ENCODE measurements at regions not wholly inside any gene's neighbourhood (a gene's known extent, or its start where the extent isn't known, plus 50 kb on each side); places are given as distances from the start of the nearest gene placed in this dataset.

GRCh38 chr7:47707583-47707982 lies 125.7 kb upstream of the TNS3 start:
- Histone ChIP-seq H3K9me3 (ENCODE audit: control insufficient read depth, insufficient read depth, low read length) (no peaks in the 10 kb centered on the region), H3K4me1 (ENCODE audit: insufficient read depth, low read length) (no peaks in the 10 kb centered on the region), H3K9ac (ENCODE audit: low read depth, low read length) (no peak overlapping the region), H3K36me3 (ENCODE audit: insufficient read depth, low read length) (no peaks in the 10 kb centered on the region)

- Histone ChIP-seq H3K9me3 (ENCODE audit: control insufficient read depth, insufficient read depth, low read length) (no peaks in the 10 kb centered on the region), H3K4me1 (ENCODE audit: insufficient read depth, low read length) (no peaks in the 10 kb centered on the region), H3K9ac (ENCODE audit: low read depth, low read length) (no peak overlapping the region), H3K36me3 (ENCODE audit: insufficient read depth, low read length) (no peaks in the 10 kb centered on the region)
Measured at GRCh38 chr7:47704936-47705335, 123.0 kb upstream of the TNS3 start.

- no peaks in the 10 kb centered on the region for H3K4me1 ChIP-seq (ENCODE audit: insufficient read depth, low read length)
- no peak overlapping the region for H3K9ac ChIP-seq (ENCODE audit: low read depth, low read length)
- H3K36me3 ChIP-seq (ENCODE audit: insufficient read depth, low read length), result no peaks in the 10 kb centered on the region
- no peaks in the 10 kb centered on the region for H3K9me3 ChIP-seq (ENCODE audit: control insufficient read depth, insufficient read depth, low read length)
Measured at GRCh38 chr7:47702080-47702479, 120.2 kb upstream of the TNS3 start.

DNA sequence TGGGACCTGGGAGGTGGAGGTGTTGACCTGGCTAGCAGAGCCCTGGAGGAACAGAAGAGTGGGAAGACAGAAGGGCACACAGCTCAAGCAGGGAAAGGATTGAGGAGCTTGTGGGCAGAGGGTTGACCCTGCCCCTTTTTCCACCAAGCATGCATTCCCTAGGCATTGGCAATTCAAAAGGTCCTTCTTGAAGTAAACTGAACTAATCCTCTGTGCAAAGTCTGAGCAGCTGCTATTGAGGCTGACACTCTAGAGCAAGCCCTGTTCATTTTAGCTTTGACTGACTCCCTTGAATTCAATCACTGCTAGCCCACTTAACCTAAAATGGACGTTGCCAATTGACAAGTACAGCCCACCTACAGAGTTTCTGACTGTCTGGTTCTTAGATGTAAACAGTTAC lies 116.5 kb upstream of the TNS3 start:
- Histone ChIP-seq H3K4me1 (ENCODE audit: insufficient read depth, low read length) (no peaks in the 10 kb centered on the region), H3K36me3 (ENCODE audit: insufficient read depth, low read length) (no peaks in the 10 kb centered on the region), H3K9ac (ENCODE audit: low read depth, low read length) (no peak overlapping the region)

GRCh38 chr7:47697543-47697942 lies 115.6 kb upstream of the TNS3 start:
- Histone ChIP-seq H3K4me1 (ENCODE audit: insufficient read depth, low read length) (no peaks in the 10 kb centered on the region), H3K36me3 (ENCODE audit: insufficient read depth, low read length) (no peaks in the 10 kb centered on the region), H3K9me3 (ENCODE audit: control insufficient read depth, insufficient read depth, low read length) (no peaks in the 10 kb centered on the region), H3K9ac (ENCODE audit: low read depth, low read length) (no peak overlapping the region)

More for the DNA sequence above, 116.5 kb upstream of the TNS3 start:
- H3K9me3 ChIP-seq (ENCODE audit: control insufficient read depth, insufficient read depth, low read length), result no peaks in the 10 kb centered on the region

- Histone ChIP-seq H3K9me3 (ENCODE audit: control insufficient read depth, insufficient read depth, low read length) (no peaks in the 10 kb centered on the region), H3K36me3 (ENCODE audit: insufficient read depth, low read length) (no peaks in the 10 kb centered on the region), H3K9ac (ENCODE audit: low read depth, low read length) (no peak overlapping the region), H3K4me1 (ENCODE audit: insufficient read depth, low read length) (peaks cover 1% of the 10 kb centered on the region; the same call in 1 of the 2 replicates)
Measured at GRCh38 chr7:47696152-47696710, 114.3 kb upstream of the TNS3 start.

DNA sequence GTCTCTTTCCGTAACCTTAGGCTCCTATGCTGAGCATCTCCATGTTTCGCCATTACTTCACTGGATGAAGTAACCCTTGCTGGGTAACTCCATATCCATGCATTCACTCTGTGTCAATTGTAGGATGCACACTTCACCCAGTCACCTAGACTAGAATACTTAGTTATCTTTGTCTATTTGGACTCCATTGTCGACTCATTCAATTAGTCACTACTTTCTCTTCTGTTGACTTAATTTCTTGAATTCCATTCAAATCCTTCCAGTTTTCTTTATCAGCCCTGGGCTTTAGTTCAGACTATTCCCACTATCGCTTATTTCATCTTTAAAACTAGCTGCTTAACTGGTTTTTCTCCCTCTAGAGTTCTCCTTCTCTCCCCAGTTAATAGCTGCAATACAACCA lies 111.3 kb upstream of the TNS3 start:
- Histone ChIP-seq H3K9me3 (ENCODE audit: control insufficient read depth, insufficient read depth, low read length) (no peaks in the 10 kb centered on the region), H3K36me3 (ENCODE audit: insufficient read depth, low read length) (no peaks in the 10 kb centered on the region), H3K4me1 (ENCODE audit: insufficient read depth, low read length) (peaks cover 4% of the 10 kb centered on the region; the same call in 1 of the 2 replicates), H3K9ac (ENCODE audit: low read depth, low read length) (no peak overlapping the region)

DNA sequence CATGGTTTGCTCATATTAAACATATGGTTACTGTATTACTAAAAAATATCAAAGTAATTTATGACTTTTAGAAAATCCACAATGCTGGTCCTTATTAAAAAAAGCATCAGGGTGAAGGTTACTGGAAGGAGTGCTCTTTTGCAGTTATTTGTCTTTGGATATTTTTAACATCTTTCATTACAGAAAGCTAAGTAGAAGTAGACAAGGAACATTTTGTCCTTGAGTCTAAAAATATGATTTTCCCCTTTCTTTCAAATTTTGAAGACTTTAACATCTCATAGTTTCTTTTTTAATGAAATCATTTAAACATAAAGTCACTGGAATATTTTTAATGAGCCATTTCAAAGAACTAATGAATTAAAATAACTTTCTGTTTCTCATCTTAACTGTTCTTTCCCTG lies 110.1 kb upstream of the TNS3 start:
- no peaks in the 10 kb centered on the region for H3K9me3 ChIP-seq (ENCODE audit: control insufficient read depth, insufficient read depth, low read length)
- H3K4me1 ChIP-seq (ENCODE audit: insufficient read depth, low read length), result peaks cover 4% of the 10 kb centered on the region; the same call in 1 of the 2 replicates
- no peaks in the 10 kb centered on the region for H3K36me3 ChIP-seq (ENCODE audit: insufficient read depth, low read length)
- H3K9ac ChIP-seq (ENCODE audit: low read depth, low read length), result no peak overlapping the region

DNA sequence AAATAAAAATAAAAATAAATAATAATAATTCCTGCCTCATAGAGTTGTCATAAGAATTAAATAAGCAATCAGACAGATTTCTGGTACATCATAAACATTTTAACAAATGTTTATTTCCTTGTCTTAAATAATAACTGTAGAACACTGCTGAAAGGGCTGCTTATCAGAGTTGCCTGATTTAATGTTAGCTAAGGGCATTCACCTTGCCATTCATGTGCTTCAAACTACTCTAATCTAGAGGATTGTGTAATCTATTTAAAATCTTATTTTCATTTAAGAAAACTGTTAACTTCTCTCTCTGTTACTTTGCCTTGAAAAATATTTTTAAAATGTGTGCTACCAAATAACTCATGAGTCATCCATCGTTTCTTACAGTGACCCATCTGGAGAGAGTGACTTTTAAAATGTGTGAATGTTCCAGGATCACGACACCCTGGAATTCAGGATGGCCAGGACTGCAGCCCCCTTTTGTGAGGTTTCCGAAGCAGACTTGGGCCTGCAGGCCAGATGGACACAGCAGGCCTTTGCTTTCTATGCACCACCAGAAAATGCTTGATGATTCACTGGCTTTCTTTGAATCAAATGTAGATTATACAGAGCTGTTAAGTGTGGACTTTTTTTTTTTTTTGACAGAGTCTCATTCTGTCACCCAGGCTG lies 109.1 kb upstream of the TNS3 start:
- no peak overlapping the region for H3K9ac ChIP-seq (ENCODE audit: low read depth, low read length)
- H3K36me3 ChIP-seq (ENCODE audit: insufficient read depth, low read length), result no peaks in the 10 kb centered on the region
- H3K4me1 ChIP-seq (ENCODE audit: insufficient read depth, low read length), result peaks cover 4% of the 10 kb centered on the region; the same call in 1 of the 2 replicates
- H3K9me3 ChIP-seq (ENCODE audit: control insufficient read depth, insufficient read depth, low read length), result no peaks in the 10 kb centered on the region

- peaks cover 4% of the 10 kb centered on the region; the same call in 1 of the 2 replicates for H3K4me1 ChIP-seq (ENCODE audit: insufficient read depth, low read length)
- H3K36me3 ChIP-seq (ENCODE audit: insufficient read depth, low read length), result no peaks in the 10 kb centered on the region
- H3K9ac ChIP-seq (ENCODE audit: low read depth, low read length), result no peak overlapping the region
- H3K9me3 ChIP-seq (ENCODE audit: control insufficient read depth, insufficient read depth, low read length), result no peaks in the 10 kb centered on the region
Measured at GRCh38 chr7:47689558-47689957, 107.6 kb upstream of the TNS3 start.

- H3K9me3 ChIP-seq (ENCODE audit: control insufficient read depth, insufficient read depth, low read length), result no peaks in the 10 kb centered on the region
- peaks cover 8% of the 10 kb centered on the region; the same call in 1 of the 2 replicates for H3K4me1 ChIP-seq (ENCODE audit: insufficient read depth, low read length)
- no peaks in the 10 kb centered on the region for H3K36me3 ChIP-seq (ENCODE audit: insufficient read depth, low read length)
- H3K9ac ChIP-seq (ENCODE audit: low read depth, low read length), result no peak overlapping the region
Measured at GRCh38 chr7:47688311-47689100, 106.6 kb upstream of the TNS3 start.

DNA sequence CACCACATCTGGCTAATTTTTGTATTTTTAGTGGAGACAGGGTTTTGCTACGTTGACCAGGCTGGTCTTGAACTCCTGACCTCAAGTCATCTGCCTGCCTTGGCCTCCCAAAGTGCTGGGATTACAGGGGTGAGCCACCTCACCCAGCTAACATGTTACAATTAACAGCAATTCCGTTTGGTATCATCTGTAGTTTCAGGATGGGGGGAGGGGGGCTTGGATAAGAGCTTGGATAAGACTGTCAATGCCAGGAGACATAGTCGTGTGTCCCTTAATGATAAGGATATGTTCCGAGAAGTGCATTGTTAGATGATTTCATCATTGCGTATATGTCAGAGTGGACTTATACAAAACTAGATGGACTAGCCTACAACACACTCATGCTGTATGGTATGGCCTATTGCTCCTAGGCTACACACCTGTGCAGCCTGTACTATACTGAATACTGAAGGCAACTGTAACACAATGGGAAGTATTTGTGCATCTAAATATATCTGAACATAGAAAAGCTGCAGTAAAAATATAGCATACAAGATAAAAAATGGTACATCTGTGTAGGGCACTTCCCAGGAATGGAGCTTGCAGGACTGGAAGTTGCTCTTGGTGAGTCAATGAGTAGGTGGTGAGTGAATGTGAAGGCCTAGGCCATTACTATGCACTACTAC lies 103.9 kb upstream of the TNS3 start:
- no peaks in the 10 kb centered on the region for H3K9me3 ChIP-seq (ENCODE audit: control insufficient read depth, insufficient read depth, low read length)
- H3K9ac ChIP-seq (ENCODE audit: low read depth, low read length), result no peak overlapping the region
- no peaks in the 10 kb centered on the region for H3K36me3 ChIP-seq (ENCODE audit: insufficient read depth, low read length)
- peaks cover 13% of the 10 kb centered on the region; the same call in 1 of the 2 replicates for H3K4me1 ChIP-seq (ENCODE audit: insufficient read depth, low read length)

DNA sequence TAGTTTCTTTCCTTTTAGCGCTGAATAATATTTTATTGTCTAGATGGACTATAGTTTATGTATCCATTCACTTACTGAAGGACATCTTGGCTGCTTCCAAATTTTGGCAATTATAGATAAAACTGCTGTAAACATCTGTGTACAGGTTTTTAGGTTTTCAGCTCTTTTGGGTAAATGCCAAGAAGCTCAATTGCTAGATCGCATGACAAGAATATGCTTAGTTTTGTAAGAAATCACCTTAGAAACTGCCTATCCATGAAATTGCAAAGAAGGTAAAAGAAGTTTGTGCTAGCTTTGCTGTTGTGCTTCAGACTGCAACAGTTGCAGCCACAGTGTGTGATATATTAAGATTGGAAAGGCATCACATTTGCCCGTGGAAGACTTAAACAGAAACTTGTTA lies 103.2 kb upstream of the TNS3 start:
- Histone ChIP-seq H3K4me1 (ENCODE audit: insufficient read depth, low read length) (peaks cover 14% of the 10 kb centered on the region; the same call in 1 of the 2 replicates), H3K9ac (ENCODE audit: low read depth, low read length) (no peak overlapping the region), H3K36me3 (ENCODE audit: insufficient read depth, low read length) (no peaks in the 10 kb centered on the region), H3K9me3 (ENCODE audit: control insufficient read depth, insufficient read depth, low read length) (no peaks in the 10 kb centered on the region)

DNA sequence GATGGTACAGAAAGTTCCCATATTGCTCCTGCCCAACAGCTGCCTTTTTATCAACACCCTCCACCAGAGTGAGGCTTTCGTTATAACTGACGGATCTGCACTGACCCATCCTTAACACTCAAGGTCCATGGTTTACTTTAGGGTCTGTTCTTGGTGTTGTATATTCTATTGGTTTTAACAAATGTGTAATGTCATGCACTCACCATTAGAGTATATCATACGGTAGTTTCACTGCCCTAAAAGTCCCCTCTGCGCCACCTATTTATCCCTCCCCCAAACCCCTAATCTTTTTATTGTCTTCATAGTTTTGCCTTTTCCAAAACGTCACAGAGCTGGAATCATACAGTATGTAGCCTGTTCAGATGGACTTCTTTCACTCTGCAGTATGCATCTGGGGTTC lies 102.8 kb upstream of the TNS3 start:
- no peak overlapping the region for H3K9ac ChIP-seq (ENCODE audit: low read depth, low read length)
- H3K9me3 ChIP-seq (ENCODE audit: control insufficient read depth, insufficient read depth, low read length), result no peaks in the 10 kb centered on the region
- H3K4me1 ChIP-seq (ENCODE audit: insufficient read depth, low read length), result peaks cover 14% of the 10 kb centered on the region
- H3K36me3 ChIP-seq (ENCODE audit: insufficient read depth, low read length), result no peaks in the 10 kb centered on the region
